Heart right ventricle (tissue), 16 donors: ENCODE measurements at regions not wholly inside any gene's neighbourhood (a gene's known extent, or its start where the extent isn't known, plus 50 kb on each side); places are given as distances from the start of the nearest gene placed in this dataset.

Source experiments
- ATAC-seq, 8 donors: fragments of 200-7000 bp; cut with Tn5 transposase; one replicate each; pipeline ENCODE4 v1.9.1; 2020; ENCODE audit warnings: mild to moderate bottlenecking in 8 of 8, moderate library complexity in 8 of 8, moderate number of reproducible peaks in 1 of 8
- DNase-seq, 2 donors: peaks; one replicate each; pipeline ENCODE4 v3.0.0-alpha.2; 2020
- H3K27ac ChIP-seq, 10 donors: fragments of 200-600 bp; sonication (generic) in 2 of 10; one replicate each; pipeline versions ENCODE4 v1.5.0 to v1.8.0; 2020 to 2022; ENCODE audit warnings: mild to moderate bottlenecking in 3 of 10
- H3K27me3 ChIP-seq, 7 donors: fragments of 200-600 bp; one replicate each; pipeline ENCODE4 v1.8.0; 2021 to 2022; ENCODE audit warnings: mild to moderate bottlenecking in 2 of 7
- H3K36me3 ChIP-seq, 9 donors: fragments of 200-600 bp; sonication (generic) in 1 of 9; one replicate each; pipeline versions ENCODE4 v1.5.0 to v1.8.0; 2020 to 2022; ENCODE audit warnings: mild to moderate bottlenecking in 2 of 9
- H3K4me1 ChIP-seq, 9 donors: fragments of 200-600 bp; sonication (generic) in 1 of 9; one replicate each; pipeline versions ENCODE4 v1.5.0 to v1.8.0; 2020 to 2022; ENCODE audit warnings: mild to moderate bottlenecking in 4 of 9
- H3K4me3 ChIP-seq, 10 donors: fragments of 200-600 bp; sonication (generic) in 2 of 10; one replicate each; pipeline versions ENCODE4 v1.5.0 to v1.8.0; 2020 to 2022; ENCODE audit warnings: mild to moderate bottlenecking in 7 of 10, moderate library complexity in 2 of 10
- H3K9me3 ChIP-seq, 11 donors: fragments of 200-600 bp in 10 of 11; sonication (generic) in 2 of 11; one replicate each; pipeline versions ENCODE4 v1.5.0 to v1.8.0; 2013 to 2022; ENCODE audit warnings: mild to moderate bottlenecking in 2 of 11, control low read depth in 1 of 11, moderate library complexity in 1 of 11
- WGBS, 2 donors: extraction: QIAGEN DNeasy Blood & Tissue Kit; methylation state at CpG; one replicate each; pipeline ENCODE4 v1.1.7; 2013; ENCODE audit warnings: inconsistent platforms in 1 of 2; 5-methylcytosine and 5-hydroxymethylcytosine counted together
- intact Hi-C, 10 donors: fragments of 100-400 bp; cut with DNase I; formaldehyde crosslinking; loops; one replicate each; pipeline versions ENCODE4 v1.11.1 to v1.14.2; 2022
- TF ChIP-seq, protein P1 (sequence below), 9 donors: fragments of 200-600 bp; sonication (generic) in 2 of 9; IDR thresholded peaks; one replicate each; pipeline versions ENCODE4 v1.5.0 to v1.8.0; 2021 to 2022; ENCODE audit warnings: antibody characterized with exemption in 9 of 9, mild to moderate bottlenecking in 5 of 9, moderate library complexity in 1 of 9
- donor health status: Arrhythmogenic right ventricular cardiomyopathy.
- donor health status: ischemic (EF 13 %, LVEDD 7.1; RV severe dilation, severe dysfunction).
- donor health status: healthy with polysubstance abuse.
- donor health status: DM: no; HTN: yes; CAD: no.
- donor health status: DM: no; HTN: no; CAD: no.
- donor health status: ischemic (EF 25% LVEDD 6.9; RV normal size, moderate dysfunction).
- donor health status: ischemic (EF 25% LVEDD 5.7; RV mildly dilated, moderate dysfunction).
- donor health status: healthy.
- donor health status: DM: yes; HTN: yes; CAD: no.
- donor health status: Ischemic cardiomyopathy.
- donor health status: ischemic (EF 35%, LVEDD 5.7; RV mildly dilated, moderate dysfunction).
- donor health status: nonischemic (EF 11% LVEDD 7.7; RV severe dilation, severe dysfunction).
- donor health status: DM: yes; HTN: yes; CAD: no.
- donor health status: PGD.
- donor health status: ischemic (EF 29% LVEDD 5.4; RV normal size, mild dysfunction).
- donor health status: nonischemic (EF 23%, LVEDD 6.1; RV moderate dilation, normal function).

DNA sequence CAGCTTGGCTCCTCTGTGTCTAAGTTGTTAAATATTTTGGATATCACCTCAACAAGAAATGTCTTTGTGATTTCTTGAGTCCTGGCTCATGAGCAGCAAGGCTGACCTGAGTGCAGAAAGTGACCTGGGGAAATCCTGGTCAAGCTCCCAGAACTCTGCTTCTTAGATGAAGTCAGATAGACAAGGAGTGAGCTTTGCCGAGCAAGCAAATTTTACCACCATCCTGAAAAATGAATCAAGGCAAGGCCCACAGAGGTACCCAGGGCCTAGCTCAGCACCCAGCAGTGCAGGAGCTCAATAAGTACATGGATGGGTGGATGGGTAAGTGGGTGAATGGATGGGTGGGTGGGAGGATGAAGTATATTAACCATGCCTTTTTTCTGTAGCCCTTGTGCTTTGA lies 291.8 kb downstream of the UACA start:
- H3K9me3 ChIP-seq = no peaks in the 10 kb centered on the region
- H3K27me3 ChIP-seq = peaks cover 0 to 24% (median 15%) of the 10 kb centered on the region in 7 donors
- ATAC-seq = no peak
- no peaks in the 10 kb centered on the region for H3K36me3 ChIP-seq
- TF ChIP-seq, protein P1, sequence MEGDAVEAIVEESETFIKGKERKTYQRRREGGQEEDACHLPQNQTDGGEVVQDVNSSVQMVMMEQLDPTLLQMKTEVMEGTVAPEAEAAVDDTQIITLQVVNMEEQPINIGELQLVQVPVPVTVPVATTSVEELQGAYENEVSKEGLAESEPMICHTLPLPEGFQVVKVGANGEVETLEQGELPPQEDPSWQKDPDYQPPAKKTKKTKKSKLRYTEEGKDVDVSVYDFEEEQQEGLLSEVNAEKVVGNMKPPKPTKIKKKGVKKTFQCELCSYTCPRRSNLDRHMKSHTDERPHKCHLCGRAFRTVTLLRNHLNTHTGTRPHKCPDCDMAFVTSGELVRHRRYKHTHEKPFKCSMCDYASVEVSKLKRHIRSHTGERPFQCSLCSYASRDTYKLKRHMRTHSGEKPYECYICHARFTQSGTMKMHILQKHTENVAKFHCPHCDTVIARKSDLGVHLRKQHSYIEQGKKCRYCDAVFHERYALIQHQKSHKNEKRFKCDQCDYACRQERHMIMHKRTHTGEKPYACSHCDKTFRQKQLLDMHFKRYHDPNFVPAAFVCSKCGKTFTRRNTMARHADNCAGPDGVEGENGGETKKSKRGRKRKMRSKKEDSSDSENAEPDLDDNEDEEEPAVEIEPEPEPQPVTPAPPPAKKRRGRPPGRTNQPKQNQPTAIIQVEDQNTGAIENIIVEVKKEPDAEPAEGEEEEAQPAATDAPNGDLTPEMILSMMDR (IDR thresholded peaks at IDR 0.05) = no peak
- no peak overlapping the region for H3K4me3 ChIP-seq
- peaks cover 0 to 32% (median 16%) of the 10 kb centered on the region in 9 donors for H3K4me1 ChIP-seq
- no peak overlapping the region for H3K27ac ChIP-seq
- DNase-seq = no peak
- intact Hi-C loops = loop anchor here in 1 of 10 donors (10.0 kb wide), 1 partner anchor 197 kb away; no protein-coding TSS in a partner anchor
- WGBS, 2 donors = 38 to 96% methylated on average over 1 of the region's 1 CpG

DNA sequence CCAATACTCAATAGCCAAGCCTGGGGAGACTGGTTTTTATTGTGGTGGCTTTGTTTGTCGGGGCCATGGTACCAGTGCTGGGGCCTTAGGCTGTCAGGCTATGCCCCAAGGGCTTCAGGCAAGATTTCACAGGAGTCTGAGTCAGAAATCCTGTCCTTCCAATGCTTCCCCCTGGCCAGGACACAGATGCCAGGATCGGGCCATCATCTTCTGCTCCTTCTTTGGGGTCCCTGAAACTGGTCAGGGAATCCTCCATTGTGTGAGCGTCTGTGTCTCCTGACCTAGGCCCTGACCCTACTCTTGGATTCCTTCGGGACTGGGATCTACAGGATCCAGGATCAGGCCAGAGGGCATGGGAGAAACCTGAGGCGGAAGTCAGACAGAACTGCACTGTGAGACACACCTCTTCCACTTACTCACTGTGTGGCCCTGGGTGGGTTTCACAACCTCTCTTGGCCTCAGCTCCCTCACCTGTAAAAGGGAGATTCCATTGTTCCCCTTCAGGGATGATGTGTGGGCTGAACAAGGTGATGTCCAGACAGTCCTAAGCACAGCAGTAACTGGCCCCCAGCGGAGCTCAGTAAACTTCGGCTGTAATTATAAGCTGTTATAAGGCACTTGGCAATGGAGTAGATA lies 292.7 kb downstream of the UACA start:
- no peak overlapping the region for H3K27ac ChIP-seq
- no peak overlapping the region for H3K4me3 ChIP-seq
- intact Hi-C loops = loop anchor here in 1 of 10 donors (10.0 kb wide), 1 partner anchor 196 kb away; no protein-coding TSS in a partner anchor
- TF ChIP-seq, protein P1 (IDR thresholded peaks at IDR 0.05) = no peak
- peaks cover 0 to 29% (median 15%) of the 10 kb centered on the region in 7 donors for H3K27me3 ChIP-seq
- H3K9me3 ChIP-seq = no peaks in the 10 kb centered on the region
- 94 to 95% methylated on average over 7 of the region's 7 CpGs for WGBS, 2 donors
- H3K36me3 ChIP-seq = no peaks in the 10 kb centered on the region
- H3K4me1 ChIP-seq = peaks cover 0 to 29% (median 15%) of the 10 kb centered on the region in 9 donors
- no peak for DNase-seq
- no peak for ATAC-seq

DNA sequence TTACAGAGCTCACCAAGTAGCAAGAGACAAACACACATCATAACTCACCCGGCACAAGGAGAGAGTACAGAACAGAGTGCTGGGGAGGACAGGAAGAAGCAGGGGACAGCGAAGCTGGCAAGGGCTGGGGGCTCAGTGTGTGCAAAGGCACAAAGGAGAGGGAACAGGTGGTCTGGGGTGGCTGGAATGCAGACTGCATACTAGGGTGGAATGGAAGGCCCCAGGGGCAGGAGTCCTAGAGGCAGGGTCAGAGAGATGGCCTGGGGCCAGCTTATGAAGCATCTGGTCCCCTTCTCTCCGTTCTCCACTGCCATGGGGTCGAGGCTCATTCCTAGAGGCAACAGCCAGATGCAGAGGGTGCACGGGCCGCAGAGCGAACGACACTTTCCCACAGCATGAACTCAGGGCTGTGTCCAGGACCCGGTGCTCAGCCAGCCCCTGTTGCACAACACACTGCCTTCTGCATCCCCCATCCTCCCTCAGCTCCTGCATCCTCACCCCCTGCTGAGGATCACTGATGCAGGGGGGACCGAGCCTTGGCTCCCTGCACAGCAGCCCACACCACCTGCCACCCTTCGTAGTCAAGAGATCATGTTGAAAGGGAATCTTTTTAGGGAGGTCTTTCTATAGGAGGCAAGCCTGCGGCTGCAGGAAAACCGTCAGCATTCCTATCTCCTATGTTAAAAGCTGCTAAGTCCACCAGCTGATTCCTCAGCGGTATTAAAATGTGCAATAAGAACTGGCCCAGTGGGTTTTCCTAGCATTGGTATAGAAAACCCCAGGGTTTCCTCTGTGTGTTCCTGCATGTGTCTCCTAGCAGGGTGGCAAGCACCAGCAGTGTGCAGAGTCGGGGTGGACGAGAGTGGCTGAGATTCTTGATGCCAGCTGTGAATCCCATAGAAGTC lies 293.5 kb downstream of the UACA start:
- DNase-seq = no peak
- intact Hi-C loops = loop anchor here in 6 of 10 donors (5.0 to 10.0 kb wide), 7 partner anchors 195 to 993 kb away; partner anchors contain the start of gene TLE3 (in 2 of the 6)
- no peaks in the 10 kb centered on the region for H3K36me3 ChIP-seq
- 77 to 78% methylated on average over 16 of the region's 16 CpGs for WGBS, 2 donors
- TF ChIP-seq, protein P1 (IDR thresholded peaks at IDR 0.05) = no peak
- peaks cover 0 to 31% (median 16%) of the 10 kb centered on the region in 7 donors for H3K27me3 ChIP-seq
- H3K27ac ChIP-seq = no peak overlapping the region
- ATAC-seq = no peak
- H3K9me3 ChIP-seq = no peaks in the 10 kb centered on the region
- no peak overlapping the region for H3K4me3 ChIP-seq
- peaks cover 0 to 22% (median 10%) of the 10 kb centered on the region in 9 donors for H3K4me1 ChIP-seq

DNA sequence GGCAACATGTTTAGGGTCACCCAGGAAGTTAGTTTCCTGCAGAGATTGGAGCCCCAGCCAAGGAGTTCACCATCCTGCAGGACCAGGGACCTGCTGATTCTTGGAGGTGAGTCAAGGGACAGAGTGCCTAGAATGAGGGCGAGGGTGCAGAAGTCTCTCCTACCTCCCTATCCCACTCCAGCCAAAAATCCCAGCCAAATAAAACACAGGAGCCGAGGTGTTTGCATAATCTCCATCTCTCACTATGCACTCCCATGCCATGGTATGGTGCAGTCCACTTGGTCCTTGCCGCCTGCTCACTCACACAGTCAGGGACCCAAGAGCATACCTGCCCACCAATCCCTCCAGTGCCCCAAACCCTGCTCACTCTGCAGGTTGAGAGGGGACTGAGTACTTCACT lies 294.2 kb downstream of the UACA start:
- ATAC-seq = peak in 1 of 8 donors; percentile 29
- Histone ChIP-seq H3K27me3 (peaks cover 0 to 38% (median 16%) of the 10 kb centered on the region in 7 donors), H3K36me3 (no peaks in the 10 kb centered on the region), H3K4me3 (no peak overlapping the region), H3K4me1 (peaks cover 0 to 14% (median 5%) of the 10 kb centered on the region in 9 donors), H3K9me3 (no peaks in the 10 kb centered on the region), H3K27ac (no peak overlapping the region)
- TF ChIP-seq, protein P1 (IDR thresholded peaks at IDR 0.05) = no peak
- intact Hi-C loops = loop anchor here in 6 of 10 donors (5.0 to 10.0 kb wide), 6 partner anchors 364 to 992 kb away; partner anchors contain the start of gene TLE3 (in 2 of the 6)
- WGBS, 2 donors = 88% methylated on average over 3 of the region's 3 CpGs
- DNase-seq = no peak
